ENCODE measurements at regions not wholly inside any gene's neighbourhood (a gene's known extent, or its start where the extent isn't known, plus 50 kb on each side); places are given as distances from the start of the nearest gene placed in this dataset.
"Not testable (repeated sequence)": the region's sequence is repeated elsewhere in the genome, so short reads cannot be mapped to it uniquely, and the experiment has no call there.

GRCh38 chr14:28307506-28307905 lies 459.1 kb upstream of the FOXG1 start:
- TF ChIP-seq, protein P1, sequence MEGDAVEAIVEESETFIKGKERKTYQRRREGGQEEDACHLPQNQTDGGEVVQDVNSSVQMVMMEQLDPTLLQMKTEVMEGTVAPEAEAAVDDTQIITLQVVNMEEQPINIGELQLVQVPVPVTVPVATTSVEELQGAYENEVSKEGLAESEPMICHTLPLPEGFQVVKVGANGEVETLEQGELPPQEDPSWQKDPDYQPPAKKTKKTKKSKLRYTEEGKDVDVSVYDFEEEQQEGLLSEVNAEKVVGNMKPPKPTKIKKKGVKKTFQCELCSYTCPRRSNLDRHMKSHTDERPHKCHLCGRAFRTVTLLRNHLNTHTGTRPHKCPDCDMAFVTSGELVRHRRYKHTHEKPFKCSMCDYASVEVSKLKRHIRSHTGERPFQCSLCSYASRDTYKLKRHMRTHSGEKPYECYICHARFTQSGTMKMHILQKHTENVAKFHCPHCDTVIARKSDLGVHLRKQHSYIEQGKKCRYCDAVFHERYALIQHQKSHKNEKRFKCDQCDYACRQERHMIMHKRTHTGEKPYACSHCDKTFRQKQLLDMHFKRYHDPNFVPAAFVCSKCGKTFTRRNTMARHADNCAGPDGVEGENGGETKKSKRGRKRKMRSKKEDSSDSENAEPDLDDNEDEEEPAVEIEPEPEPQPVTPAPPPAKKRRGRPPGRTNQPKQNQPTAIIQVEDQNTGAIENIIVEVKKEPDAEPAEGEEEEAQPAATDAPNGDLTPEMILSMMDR (IDR thresholded peaks at IDR 0.05) = no peak
- 58 to 65% methylated on average over 1 of the region's 1 CpG for WGBS, 2 donors
- intact Hi-C loops (cut with DNase I) = no loop called here

GRCh38 chr14:28308734-28309133 lies 457.9 kb upstream of the FOXG1 start:
- 70 to 84% methylated on average over 2 of the region's 2 CpGs for WGBS, 2 donors
- peaks cover 0 to 13% (median 0%) of the 10 kb centered on the region in 11 donors for H3K9me3 ChIP-seq
- H3K4me1 ChIP-seq = no peaks in the 10 kb centered on the region
- ATAC-seq (no peak), DNase-seq (no peak)
- no peaks in the 10 kb centered on the region for H3K36me3 ChIP-seq
- H3K27ac ChIP-seq = no peak overlapping the region
- TF ChIP-seq, protein P1 (IDR thresholded peaks at IDR 0.05) = no peak
- no peaks in the 10 kb centered on the region for H3K27me3 ChIP-seq
- intact Hi-C loops (cut with DNase I) = no loop called here
- H3K4me3 ChIP-seq = no peak overlapping the region

More at GRCh38 chr14:28307506-28307905, 459.1 kb upstream of the FOXG1 start:
- H3K36me3 ChIP-seq = no peaks in the 10 kb centered on the region
- H3K4me3 ChIP-seq = no peak overlapping the region
- H3K27me3 ChIP-seq = no peaks in the 10 kb centered on the region
- H3K27ac ChIP-seq = no peak overlapping the region
- peaks cover 0 to 16% (median 0%) of the 10 kb centered on the region in 11 donors for H3K9me3 ChIP-seq
- ATAC-seq (no peak), DNase-seq (no peak)
- H3K4me1 ChIP-seq = no peaks in the 10 kb centered on the region

DNA sequence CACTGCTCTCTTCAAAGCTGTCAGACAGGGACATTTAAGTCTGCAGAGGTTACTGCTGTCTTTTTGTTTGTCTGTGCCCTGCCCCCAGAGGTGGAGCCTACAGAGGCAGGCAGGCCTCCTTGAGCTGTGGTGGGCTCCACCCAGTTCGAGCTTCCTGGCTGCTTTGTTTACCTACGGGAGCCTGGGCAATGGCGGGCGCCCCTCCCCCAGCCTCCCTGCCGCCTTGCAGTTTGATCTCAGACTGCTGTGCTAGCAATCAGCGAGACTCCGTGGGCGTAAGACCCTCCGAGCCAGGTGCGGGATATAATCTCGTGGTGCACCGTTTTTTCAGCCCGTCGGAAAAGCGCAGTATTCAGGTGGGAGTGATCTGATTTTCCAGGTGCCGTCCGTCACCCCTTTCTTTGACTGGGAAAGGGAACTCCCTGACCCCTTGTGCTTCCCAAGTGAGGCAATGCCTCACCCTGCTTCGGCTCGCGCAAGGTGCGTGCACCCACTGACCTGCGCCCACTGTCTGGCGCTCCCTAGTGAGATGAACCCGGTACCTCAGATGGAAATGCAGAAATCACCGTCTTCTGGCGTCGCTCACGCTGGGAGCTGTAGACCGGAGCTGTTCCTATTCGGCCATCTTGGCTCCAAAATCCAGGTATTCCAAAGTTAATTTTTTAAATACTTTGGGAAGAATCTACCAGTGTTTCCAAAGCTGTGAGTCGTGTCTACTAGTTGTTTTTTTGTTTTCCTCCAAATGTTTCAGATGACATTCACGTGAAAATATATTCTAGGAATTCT lies 448.5 kb upstream of the FOXG1 start:
- ATAC-seq; H3K4me3 ChIP-seq; H3K27me3 ChIP-seq; DNase-seq; H3K36me3 ChIP-seq; H3K4me1 ChIP-seq; H3K9me3 ChIP-seq; H3K27ac ChIP-seq; intact Hi-C loops (cut with DNase I): not testable (repeated sequence)
- 90% methylated on average over 29 to 32 of the region's 32 CpGs for WGBS, 2 donors

DNA sequence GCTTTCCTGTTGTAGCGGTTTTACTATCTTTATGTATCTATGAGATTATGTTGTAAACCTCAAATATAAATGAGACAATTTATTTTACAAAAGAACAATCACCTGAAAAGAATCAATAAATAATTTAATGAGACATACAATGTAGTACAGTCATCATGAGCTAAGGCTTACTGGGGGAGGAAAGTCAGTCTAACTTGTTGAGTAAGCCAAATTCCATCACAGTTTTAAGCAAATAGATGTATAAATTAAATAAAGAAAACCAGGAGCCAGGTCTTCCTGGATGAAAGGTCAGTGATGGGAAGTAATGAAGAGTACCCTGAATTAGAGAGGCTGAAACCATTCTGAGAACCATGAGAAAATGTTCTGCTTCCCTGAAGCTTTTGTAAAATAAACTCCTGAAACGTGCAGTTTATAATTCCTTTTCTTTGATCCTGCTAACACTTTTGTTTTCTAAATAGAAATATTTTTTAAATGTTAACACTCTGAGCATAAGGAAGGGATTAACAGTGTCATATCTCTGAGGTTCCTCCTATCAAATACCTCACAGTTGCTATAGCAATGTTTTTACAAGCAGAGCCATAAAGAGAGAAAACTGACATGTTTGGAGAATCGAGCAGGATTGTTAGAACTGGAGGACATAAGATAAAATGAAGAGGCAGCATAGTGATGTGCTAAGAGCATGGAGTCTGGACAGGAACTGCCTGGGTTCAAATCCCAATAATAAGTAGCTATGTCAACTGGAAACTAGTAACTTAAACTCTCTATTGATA lies 444.9 kb upstream of the FOXG1 start:
- intact Hi-C loops (cut with DNase I) = no loop called here
- 37 to 49% methylated on average over 3 of the region's 3 CpGs for WGBS, 2 donors
- no peak for DNase-seq

More for the DNA sequence above, 444.9 kb upstream of the FOXG1 start:
- H3K27me3 ChIP-seq = no peaks in the 10 kb centered on the region
- no peak overlapping the region for H3K27ac ChIP-seq
- H3K9me3 ChIP-seq = peaks cover 0 to 7% (median 0%) of the 10 kb centered on the region in 11 donors
- ATAC-seq = no peak
- H3K4me1 ChIP-seq = no peaks in the 10 kb centered on the region
- no peak overlapping the region for H3K4me3 ChIP-seq
- no peaks in the 10 kb centered on the region for H3K36me3 ChIP-seq
- TF ChIP-seq, protein P1 (IDR thresholded peaks at IDR 0.05) = no peak

Measured in heart right ventricle (tissue), 16 donors.